GM21619 (cell line): ENCODE measurements at regions not wholly inside any gene's neighbourhood (a gene's known extent, or its start where the extent isn't known, plus 50 kb on each side); places are given as distances from the start of the nearest gene placed in this dataset.
"Not testable (repeated sequence)": the region's sequence is repeated elsewhere in the genome, so short reads cannot be mapped to it uniquely, and the experiment has no call there.

Experiments used
- ATAC-seq: cut with Tn5 transposase; IDR thresholded peaks from one replicate; pipeline ENCODE4 v1.9.1; 2021; ENCODE audit not compliant: unreplicated experiment

DNA sequence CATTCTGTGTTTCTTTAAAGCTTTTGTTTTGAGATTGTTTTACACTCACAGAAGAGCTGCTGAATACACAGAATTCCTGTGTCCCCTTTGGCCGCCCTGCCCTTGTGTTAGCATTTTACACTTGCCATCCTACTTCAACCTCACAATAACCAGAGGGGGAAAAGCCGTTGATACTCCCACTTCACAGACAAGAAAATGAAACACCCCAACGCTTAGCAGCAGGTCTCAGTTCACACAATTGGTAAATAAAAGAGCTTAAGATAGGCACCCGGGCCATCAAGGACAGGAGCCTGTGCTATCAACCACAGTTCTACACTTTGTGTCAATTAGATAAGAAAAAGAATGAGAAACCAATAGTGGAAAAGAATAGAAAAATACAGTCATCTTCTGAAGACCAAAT lies 178.0 kb downstream of the SYK start:
- no peak for ATAC-seq

DNA sequence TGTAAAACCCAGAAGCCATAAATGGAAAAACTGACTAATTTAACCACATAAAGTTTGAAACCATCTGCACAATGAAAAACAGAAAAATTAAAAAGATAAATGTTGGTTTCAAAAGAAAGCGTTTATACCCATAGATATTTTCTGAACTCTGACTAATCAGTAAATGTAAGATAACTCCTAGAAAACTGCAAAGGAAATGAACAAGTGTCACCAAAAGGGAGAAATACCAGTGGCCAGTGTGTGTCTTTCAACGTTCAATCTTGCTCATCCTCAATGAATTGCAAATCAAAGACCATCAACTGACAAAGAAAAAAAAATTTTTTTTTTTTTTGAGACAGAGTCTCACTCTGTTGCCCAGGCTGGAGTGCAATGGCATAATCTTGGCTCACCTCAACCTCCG lies 180.1 kb downstream of the SYK start:
- no peak for ATAC-seq

DNA sequence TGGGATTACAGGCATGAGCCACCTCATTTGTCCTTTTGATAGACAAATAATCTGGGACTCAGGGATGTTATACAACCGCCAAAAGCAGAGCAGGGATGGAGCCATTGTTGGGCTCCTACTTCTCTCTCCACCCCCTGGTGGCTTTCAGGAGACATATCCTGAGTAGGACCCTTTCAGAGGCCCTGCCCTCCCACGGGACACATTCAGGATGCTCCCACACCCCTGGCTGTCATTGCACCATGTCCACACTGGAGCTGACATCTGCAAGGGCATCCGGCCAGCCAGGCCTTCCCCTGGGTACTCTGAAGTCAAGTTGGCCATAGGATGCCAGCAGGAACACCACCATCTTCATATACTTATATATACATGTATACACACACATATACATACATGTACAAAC lies 181.8 kb downstream of the SYK start:
- ATAC-seq = no peak

DNA sequence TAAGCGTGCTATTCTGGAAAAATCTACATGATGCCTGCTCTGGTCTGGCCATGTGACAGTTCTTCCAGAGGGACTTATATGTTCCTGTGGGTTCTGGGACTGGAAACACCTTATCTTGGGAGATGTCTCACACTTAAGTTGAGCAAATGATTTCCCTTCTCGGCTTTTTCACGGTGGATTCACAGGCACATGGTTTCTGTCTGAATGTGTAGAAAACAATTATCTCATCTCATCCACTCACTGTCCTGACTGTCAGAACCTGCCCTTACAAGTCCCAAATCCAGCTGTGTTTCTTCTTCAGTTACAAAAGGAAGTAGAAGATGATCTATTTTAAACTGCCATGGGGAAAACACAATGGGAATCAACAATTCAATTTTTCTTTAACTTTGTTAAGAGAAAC lies 184.0 kb downstream of the SYK start:
- no peak for ATAC-seq

DNA sequence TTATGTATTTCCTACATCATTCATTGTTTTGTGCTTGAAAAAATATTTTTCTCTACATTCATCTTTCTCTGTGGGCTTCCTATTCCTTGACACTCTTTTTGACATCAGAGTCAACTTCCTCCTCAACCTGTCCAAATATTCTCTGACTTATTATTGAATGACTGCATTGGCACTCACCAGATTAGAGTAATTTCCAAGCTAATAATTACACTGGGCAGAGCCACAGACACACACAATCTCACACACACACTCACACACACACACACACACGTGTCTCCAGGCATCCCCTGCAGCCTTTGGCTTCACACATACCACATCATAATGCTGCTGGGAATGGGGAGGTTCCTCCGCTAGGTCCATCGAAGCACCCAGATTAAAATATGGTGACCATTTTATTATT lies 184.5 kb downstream of the SYK start:
- ATAC-seq = no peak

DNA sequence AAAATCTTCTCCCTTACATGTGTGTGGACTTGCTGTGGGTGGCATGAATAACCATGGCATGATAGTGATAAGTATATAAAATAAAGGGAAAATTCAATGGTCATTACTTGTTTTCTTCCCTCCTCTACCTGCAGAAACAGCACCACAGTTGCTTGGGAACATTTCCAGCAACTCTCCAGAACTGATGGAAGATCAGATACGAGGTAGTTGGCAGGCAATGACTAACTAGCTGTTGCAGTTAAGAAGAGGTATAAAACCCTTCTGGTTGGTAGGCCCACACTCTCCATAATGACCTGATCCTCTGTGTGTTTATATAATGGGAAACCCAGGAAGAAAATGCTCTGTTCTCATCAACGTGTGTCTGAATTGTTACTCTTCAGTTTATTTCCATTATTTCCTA lies 185.9 kb downstream of the SYK start:
- no peak for ATAC-seq

DNA sequence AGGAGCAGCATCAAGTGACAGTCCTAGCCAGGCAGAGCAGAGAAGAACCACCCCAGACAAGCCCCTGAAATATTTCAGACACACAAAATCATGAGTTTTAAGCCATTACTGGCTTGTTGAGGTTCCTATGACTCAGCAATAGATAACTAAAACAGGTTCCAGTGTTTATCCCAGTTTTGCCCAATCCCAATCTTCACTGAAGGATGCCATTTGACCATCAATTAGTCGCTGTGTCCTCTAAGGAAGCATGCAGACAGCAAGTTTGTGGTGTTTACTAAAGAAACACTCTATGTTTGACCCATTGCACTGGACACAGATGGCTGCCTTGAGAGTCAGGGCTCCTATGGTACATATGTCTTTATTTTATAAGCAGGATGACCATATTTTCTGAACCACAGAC lies 186.7 kb downstream of the SYK start:
- no peak for ATAC-seq

DNA sequence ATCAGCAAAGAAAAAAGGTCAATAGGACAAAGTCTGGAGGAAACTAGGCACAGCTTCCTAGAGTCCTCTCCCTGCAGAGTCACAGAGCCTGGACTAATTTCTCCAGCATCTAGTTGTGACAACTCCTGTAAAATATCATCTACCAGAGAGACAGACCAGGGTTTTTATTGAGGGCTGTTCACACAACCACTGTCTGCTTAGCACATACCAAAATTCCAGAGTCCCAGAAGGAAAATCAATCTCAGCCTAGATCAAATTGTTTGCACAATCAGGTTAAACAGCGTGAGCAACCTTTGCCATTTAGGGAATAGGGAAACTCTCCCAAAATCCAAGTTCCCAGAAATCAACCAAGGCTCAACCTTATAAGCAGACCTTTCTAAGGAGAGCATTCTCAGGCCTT lies 190.3 kb downstream of the SYK start:
- no peak for ATAC-seq

DNA sequence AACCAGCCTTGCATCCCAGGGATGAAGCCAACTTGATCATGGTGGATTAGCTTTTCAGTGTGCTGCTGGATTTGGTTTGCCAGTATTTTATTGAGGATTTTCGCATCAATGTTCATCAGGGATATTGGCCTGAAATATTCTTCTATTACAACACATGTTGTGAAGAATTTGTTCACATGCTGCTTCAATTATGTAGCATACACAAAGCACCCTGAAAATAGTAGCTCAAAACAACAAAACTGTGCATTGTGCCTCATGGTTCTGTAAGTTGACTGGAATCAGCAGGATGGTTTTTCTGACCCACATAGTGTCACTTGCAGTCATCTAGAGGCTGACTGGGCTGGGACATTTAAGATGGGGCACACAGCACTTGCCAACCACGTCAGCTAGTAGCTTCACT lies 193.9 kb downstream of the SYK start:
- no peak for ATAC-seq

DNA sequence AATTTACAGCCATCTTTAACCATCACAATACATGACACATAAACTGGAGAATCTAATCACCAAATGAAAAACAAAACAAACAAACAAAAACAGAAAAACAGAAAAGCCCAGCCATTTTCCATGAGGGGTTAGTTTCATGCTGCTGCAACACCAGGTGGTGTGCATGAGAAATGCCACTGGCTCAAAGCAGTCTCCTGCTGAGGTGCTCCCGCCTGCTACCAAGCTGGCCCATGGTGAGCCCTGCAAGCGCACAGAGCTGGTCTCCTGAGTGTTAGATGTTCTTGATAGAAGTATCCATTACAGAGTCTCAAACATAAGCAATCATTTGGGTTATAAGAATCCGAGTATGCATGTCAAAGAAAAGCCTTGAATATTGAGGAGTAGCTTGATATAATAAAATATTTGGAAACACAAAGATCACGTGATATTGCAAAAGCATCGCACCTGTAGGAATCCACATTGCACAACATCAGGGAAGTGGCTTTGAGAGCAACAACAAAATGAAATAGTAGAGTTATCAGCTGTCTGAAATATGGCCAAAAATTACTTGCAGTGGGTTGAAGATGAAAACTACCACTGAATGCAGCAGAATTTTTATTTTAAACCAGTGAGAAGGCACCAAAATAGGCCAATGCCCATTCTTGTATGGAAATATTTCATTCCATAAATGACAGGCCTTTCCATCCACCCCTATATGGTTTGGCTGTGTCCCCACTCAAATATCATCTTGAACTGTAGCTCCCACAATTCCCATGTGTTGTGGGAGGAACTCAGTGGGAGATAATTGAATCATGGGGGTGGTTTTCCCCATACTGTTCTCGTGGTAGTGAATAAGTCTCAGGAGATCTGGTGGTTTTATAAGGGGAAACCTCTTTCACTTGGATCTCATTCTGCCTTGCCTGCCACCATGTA lies 194.8 kb downstream of the SYK start:
- ATAC-seq = no peak

DNA sequence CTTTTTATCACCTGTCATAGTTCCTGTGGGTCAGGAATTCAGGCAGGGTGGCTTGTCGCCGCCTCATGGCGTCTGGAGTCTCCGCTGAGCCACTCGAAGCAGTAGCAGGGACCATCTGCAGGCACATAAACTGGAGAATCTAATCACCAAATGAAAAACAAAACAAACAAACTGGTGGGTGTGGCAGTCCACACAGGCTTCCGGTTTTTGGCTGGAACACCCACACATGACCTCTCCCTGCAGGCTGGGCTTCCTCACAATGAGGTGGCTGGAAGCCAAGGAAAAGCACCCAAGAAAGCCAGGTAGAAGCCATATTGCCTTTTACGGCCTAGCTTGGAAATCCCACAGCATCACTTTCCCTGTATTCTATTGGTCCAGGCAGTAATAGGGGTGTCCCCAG lies 197.0 kb downstream of the SYK start:
- no peak for ATAC-seq

DNA sequence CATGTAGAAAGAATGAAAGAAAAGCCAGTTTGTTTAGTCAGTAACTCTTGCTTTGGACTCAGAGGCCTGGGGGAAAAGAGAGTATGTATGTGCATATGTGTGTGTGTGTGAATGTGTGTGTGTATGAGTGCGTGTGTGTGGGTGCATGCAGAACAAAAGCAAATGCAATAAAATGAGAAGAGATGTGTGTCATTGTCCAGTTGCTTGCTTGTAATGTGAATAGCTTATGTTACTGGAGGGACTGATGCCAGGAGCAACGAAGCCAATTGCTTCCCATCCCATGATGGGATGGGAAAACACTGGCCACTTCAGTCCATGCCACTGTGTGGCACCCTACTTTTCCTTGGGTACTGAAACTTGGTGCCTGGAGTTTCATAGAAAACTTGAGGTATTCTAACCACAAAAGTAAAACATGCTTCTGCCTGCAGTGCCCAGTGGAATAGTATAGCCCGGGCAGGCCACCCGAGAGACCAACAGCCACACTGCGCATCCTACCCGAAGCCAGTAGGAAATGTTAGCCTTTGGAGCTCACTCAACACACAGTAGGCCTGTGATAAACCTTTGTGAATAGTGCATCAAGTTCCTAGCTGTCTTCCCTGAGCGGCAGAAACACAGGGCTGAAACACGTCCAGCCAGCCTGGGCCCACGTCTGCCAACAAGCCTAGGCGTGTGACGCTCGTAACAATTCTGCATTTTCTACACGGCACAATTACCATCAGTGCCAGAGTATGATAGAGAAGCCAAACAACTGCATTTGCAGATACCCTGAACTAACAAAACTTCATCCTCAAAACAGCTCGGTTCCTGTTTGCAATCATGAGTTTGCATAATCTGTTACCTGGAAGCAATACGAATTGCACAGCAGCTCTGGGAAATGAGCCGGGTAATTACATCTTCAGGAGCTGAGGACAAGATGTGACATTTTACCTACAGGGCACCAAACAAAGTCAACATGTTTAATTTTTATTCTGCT lies 198.1 kb downstream of the SYK start:
- ATAC-seq = no peak

DNA sequence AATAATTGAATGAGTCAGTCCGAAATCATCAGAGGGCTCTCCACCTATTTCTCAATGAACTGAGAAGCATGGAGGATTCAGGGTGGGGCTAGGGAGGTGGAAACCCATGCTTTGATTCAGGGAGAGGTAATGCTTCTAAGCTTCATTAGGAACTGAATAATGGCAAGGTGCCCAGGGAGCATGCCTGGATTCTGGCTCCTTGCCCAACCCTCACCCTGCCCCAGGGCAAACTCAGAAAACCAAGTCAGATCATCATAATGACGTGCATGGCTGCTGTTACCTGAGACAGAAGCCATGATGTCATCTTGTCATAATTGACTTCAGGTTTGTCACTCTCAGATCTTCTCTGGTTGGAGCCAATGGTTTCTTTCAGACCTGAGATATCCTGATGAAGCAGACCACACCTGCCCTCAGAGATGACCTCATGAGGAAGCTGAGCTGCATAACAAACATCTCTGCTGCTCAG lies 199.6 kb downstream of the SYK start:
- ATAC-seq = no peak

DNA sequence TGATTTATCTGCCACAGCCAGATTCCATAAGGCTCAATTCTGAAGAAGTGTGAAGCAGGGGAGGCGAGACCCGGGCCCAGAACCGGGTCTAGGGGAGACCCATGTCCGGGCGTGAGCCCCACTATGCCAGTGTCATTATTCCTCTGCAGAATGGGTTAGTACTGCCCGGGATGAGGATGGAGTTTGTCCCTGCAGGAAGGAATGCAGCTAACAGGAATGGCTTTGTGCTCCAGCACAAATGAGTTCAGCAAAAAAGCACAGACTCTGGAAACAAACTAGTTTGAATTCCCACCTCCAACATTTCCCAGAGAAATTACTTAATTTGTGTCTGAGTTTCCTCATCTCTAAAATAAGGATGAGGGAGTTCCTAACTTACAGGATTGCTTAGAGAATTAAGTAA lies 202.9 kb downstream of the SYK start:
- no peak for ATAC-seq

DNA sequence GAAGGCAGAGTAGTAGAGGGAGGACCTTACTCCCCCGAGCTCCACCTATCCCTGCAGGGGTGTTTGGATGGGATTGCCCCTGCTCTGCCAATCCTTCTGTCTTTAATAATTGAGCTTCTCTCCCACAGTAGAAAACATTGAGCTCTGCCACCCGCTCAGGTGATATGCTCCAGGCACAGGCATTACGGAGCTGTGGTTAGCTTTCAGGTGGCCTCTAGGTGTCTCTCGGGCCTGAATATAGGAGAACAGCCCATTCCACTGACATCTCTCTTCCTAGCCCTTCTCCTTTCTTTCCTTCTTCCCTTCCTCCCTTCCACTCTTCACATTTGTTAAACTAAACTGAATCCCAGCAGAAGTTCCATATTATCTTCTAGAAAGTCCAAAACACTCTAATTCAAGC lies 203.4 kb downstream of the SYK start:
- ATAC-seq = no peak

DNA sequence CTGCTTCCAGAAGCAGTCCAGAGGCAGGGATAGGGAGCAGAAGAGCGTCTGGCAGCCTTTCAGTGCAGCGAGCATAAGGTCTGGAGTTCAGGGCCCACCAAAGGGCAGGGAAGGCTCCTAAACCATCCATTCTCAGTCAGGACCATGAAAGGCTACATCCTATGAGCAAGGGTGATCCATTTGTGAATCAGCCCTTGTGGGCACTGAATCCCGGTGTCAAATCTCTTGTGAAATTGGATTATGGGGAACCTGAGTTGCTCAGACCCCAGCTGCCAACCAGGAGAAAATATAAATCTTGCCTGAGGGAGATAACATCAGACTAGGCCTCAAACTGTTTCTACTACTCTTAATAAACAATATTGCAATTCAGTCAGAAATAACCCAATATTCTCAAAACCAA lies 204.4 kb downstream of the SYK start:
- no peak for ATAC-seq

DNA sequence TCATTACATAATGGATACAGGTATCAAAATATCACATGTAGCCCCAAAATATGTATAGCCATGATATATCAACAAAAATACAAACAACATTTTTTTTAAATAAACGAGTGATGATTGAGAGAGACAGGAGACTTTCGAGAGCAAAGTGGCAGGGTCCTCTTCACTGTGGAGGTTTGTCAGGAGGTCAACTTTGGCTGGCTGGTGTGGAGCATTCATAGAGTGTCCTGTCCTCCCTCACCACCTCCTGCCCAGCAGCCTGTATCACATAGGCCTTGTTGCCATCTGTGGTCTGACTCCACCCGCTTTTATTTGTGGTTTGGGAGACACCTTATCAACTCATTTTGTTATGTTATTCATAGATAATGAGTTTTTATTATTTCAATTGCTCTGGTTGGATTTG lies 206.9 kb downstream of the SYK start:
- no peak for ATAC-seq

DNA sequence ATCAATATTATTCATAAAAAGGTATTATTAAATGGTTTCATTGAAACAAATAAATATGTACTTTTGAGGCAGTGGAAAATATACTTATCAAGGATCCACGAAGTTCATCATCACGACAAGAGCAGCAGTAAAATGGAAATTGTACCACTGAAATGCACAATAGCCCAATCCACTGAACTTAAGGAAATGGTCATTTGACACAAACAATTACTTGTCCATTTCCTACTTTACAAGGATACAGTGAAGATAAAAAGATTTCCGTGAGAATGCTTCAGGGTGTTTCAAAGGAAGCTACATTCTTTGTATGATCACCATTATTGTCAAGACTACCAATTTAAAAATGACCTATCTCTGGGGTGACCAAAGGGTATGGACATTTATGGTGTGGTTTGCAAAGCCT lies 210.3 kb downstream of the SYK start:
- no peak for ATAC-seq

DNA sequence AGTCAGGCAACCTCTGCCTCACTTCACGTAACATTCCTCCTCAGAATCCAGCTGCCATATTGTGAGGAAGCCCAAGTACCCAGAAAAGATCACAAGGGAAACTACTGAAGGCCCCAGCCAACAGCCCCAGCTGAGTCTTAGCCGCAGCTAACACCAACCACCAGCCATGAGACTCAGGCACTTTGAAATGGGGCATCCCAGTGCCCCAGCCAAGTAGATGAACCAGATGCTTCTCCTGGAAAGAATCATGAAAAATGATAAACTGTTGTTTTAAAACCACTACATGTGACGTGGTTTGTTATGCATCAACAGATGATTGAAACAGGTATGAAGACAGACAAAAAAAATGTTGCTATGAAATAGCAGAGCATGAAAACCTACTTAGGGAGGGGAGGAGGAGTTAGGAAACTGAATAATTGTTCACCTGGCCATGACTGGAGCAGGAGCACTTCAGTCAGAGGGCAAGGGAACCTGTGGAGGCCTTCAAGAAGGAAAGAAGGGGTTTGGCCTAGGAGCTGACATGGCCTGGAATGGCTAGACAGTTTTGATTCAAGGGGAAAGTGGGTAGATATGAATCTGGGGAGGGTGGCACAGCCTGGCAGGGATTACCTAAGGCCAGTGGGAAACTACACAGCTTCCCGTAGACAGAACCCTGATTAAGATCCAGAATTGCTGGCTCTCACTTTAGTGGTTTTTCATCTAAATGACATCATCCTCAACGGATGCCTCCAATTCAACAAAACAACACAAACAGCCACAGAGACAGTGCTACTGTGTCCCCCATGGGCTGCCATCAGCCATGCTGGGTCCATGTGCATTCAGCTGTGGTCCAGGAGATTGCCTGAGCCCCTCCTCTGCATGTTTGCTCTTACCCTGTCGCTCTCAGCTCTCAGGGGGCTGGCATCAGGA lies 211.6 kb downstream of the SYK start:
- no peak for ATAC-seq

DNA sequence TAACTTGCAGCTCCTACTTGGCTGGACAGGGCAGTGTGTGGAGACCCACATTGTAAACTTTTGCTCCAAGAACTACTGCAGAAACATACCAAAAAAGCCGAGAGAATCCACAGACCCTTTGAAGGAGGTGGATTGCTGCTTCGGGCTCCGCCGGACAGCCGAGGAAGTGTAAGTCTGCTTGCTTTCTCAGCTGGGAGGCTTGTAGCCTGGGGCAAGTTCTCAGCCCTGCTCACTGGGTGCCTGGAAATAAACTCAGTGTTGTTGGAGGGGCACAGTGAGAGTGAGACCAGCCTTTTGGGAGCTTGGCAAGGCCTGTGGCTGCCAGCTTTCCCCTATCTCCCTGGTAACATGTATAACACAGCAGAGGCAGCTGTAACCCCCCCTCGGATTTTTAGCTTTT lies 215.6 kb downstream of the SYK start:
- ATAC-seq = no peak

DNA sequence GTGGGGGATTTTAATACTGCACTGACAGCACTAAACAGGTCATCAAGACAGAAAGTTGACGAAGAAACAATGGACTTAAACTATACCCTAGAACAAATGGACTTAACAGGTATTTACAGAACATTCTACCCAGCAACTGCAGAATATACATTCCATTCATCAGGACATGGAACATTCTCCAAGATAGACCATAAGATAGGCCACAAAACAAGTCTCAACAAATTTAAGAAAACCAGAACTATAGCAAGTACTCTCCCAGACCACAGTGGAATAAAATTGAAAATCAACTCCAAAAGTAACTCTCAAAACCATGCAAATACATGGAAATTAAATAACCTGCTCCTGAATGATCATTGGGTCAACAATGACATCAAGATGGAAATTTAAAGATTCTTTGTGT lies 218.3 kb downstream of the SYK start:
- not testable (repeated sequence) for ATAC-seq
